Neural progenitor cell (in vitro differentiated cells): ENCODE measurements at regions not wholly inside any gene's neighbourhood (a gene's known extent, or its start where the extent isn't known, plus 50 kb on each side); places are given as distances from the start of the nearest gene placed in this dataset.

Experiments
- EZH2 ChIP-seq: fragments of 200-600 bp; sonication (generic); IDR thresholded peaks from 2 replicates; pipeline ENCODE4 v1.6.1; 2017; ENCODE audit warnings: antibody characterized with exemption, mild to moderate bottlenecking, moderate library complexity
- TF ChIP-seq, protein P1 (sequence below): fragments of 200-600 bp; sonication (generic); IDR thresholded peaks from 2 replicates; pipeline ENCODE4 v1.5.1; 2017; ENCODE audit warnings: antibody characterized with exemption, mild to moderate bottlenecking

DNA sequence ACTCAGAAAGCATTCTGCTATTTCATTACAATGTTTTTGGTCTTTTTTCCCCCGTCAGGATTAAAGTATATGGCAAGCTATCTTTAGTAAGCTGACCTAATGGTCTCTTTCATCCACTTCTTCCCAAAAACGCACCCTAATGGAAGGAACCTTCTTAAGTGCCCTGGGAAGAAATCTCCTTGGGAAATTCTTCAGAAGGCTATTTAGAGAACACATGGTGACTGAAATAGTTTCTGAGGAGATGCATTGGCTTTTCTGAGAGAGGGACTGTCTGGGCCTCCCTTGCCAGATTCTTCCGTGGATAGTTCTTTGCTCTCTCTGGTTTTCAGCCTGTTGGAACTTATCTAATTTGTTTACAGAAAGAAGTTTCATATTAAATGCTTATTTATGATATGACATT, 524.1 kb upstream of the MEF2C start:
- TF ChIP-seq, protein P1, sequence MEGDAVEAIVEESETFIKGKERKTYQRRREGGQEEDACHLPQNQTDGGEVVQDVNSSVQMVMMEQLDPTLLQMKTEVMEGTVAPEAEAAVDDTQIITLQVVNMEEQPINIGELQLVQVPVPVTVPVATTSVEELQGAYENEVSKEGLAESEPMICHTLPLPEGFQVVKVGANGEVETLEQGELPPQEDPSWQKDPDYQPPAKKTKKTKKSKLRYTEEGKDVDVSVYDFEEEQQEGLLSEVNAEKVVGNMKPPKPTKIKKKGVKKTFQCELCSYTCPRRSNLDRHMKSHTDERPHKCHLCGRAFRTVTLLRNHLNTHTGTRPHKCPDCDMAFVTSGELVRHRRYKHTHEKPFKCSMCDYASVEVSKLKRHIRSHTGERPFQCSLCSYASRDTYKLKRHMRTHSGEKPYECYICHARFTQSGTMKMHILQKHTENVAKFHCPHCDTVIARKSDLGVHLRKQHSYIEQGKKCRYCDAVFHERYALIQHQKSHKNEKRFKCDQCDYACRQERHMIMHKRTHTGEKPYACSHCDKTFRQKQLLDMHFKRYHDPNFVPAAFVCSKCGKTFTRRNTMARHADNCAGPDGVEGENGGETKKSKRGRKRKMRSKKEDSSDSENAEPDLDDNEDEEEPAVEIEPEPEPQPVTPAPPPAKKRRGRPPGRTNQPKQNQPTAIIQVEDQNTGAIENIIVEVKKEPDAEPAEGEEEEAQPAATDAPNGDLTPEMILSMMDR: no peak
- no peak for TF ChIP-seq EZH2
